K562 (cell line): ENCODE measurements at regions not wholly inside any gene's neighbourhood (a gene's known extent, or its start where the extent isn't known, plus 50 kb on each side); places are given as distances from the start of the nearest gene placed in this dataset.

ENCODE experiments used
- ATAC-seq: fragments of 200-7000 bp; cut with Tn5 transposase; 3 replicates; pipeline ENCODE4 v1.9.1; 2020; ENCODE audit warnings: moderate library complexity
- BruUV-seq: library from RNA; stranded (reverse); fragments of 400-500 nt; replicated peaks from 2 replicates; lab custom pipeline; 2021; lab: Mats Ljungman, UMichigan
- CTCF ChIA-PET: fragments of 300-600 bp; formaldehyde crosslinking; extraction: SDS; loops from one replicate; lab custom pipeline; 2021; ENCODE audit warnings: low intra/inter-chr PET ratio; lab: Yijun Ruan, JAX
- POLR2A ChIA-PET: fragments of 300-600, 350-650 bp; sonication (Branson Sonifier 250); formaldehyde crosslinking; extraction: SDS; loops from one replicate; lab custom pipeline; 2021; ENCODE audit warnings: antibody characterized with exemption, inconsistent platforms; lab: Yijun Ruan, JAX
- DNase-seq, 4 experiments: peaks; one replicate each; pipeline versions ENCODE4 v3.0.0 to v3.0.0-alpha.2; 2011 to 2018; ENCODE audit warnings: low spot score in 3 of 4, mixed read lengths in 3 of 4; ENCODE audit errors: extremely low read depth in 1 of 4
- FAIRE-seq: peaks from 2 replicates; lab custom pipeline; 2011; peaks lifted over from hg19 to GRCh38; lab: Jason Lieb, UNC
- H2AFZ ChIP-seq: 2 replicates; pipeline ENCODE4 v1.6.0; 2011; ENCODE audit warnings: low read depth, low read length, control low read depth, inconsistent platforms
- H3K27ac ChIP-seq: fragments of 200-600 bp; 3 replicates; pipeline ENCODE4 v1.8.0; 2011; ENCODE audit warnings: low read depth, mild to moderate bottlenecking, control low read depth, inconsistent platforms, low read length, moderate library complexity, mixed read lengths; ENCODE audit errors: extremely low read depth
- H3K27me3 ChIP-seq, 2 experiments: fragments of 300-600 bp in 1 of 2; 2 replicates in 1 of 2; 3 replicates in 1 of 2; pipeline versions ENCODE4 v1.6.0 to v1.8.0; 2011; ENCODE audit warnings: inconsistent platforms in 2 of 2, low read length in 2 of 2, mild to moderate bottlenecking in 1 of 2, mixed read lengths in 1 of 2, moderate library complexity in 1 of 2; ENCODE audit not compliant: control insufficient read depth in 2 of 2, insufficient read depth in 2 of 2
- H3K36me3 ChIP-seq: fragments of 300-600 bp; 3 replicates; pipeline ENCODE4 v1.8.0; 2011; ENCODE audit warnings: mild to moderate bottlenecking, low read length, inconsistent platforms; ENCODE audit not compliant: control insufficient read depth, insufficient read depth
- H3K4me1 ChIP-seq, 2 experiments: fragments of 200-600 bp in 1 of 2; replicated peaks in 1 of 2; 2 replicates in 1 of 2; 3 replicates in 1 of 2; pipeline versions ENCODE4 v1.5.1 to v1.8.0; 2011; ENCODE audit warnings: inconsistent platforms in 2 of 2, low read length in 2 of 2, mild to moderate bottlenecking in 1 of 2, mixed read lengths in 1 of 2, moderate library complexity in 1 of 2; ENCODE audit not compliant: control insufficient read depth in 2 of 2, insufficient read depth in 2 of 2
- H3K4me2 ChIP-seq: 2 replicates; pipeline ENCODE4 v1.6.1; 2011; ENCODE audit warnings: low read length, control low read depth, inconsistent platforms, mixed read lengths; ENCODE audit not compliant: insufficient read depth
- H3K4me3 ChIP-seq: fragments of 200-600 bp; sonication (generic), shearing (Covaris generic); 2 replicates; pipeline ENCODE4 v1.5.1; 2016; ENCODE audit warnings: control low read depth, inconsistent platforms
- H3K79me2 ChIP-seq: fragments of 200-600 bp; 3 replicates; pipeline ENCODE4 v1.8.0; 2011; ENCODE audit warnings: low read length, inconsistent platforms; ENCODE audit not compliant: control insufficient read depth, insufficient read depth
- H3K9ac ChIP-seq, 2 experiments: 2 replicates each; pipeline versions ENCODE4 v1.6.0 to v1.6.1; 2011; ENCODE audit warnings: low read depth in 2 of 2, low read length in 2 of 2, control low read depth in 1 of 2, inconsistent platforms in 1 of 2, mild to moderate bottlenecking in 1 of 2, mixed read lengths in 1 of 2; ENCODE audit not compliant: insufficient read depth in 1 of 2
- H3K9me1 ChIP-seq: one replicate; pipeline ENCODE4 v1.6.0; 2011; ENCODE audit warnings: inconsistent platforms, mild to moderate bottlenecking, low read length, moderate library complexity; ENCODE audit not compliant: control insufficient read depth, insufficient read depth
- H3K9me3 ChIP-seq: replicated peaks from 2 replicates; pipeline ENCODE4 v1.5.1; 2011; ENCODE audit warnings: low read depth, low read length, inconsistent platforms; ENCODE audit not compliant: control insufficient read depth, insufficient read depth
- H4K20me1 ChIP-seq: replicated peaks from 2 replicates; pipeline ENCODE4 v1.6.1; 2011; ENCODE audit warnings: low read length, inconsistent platforms, mixed read lengths; ENCODE audit not compliant: control insufficient read depth, insufficient read depth
- HCFC1 ChIP-seq: IDR thresholded peaks from 2 replicates; pipeline ENCODE4 v1.6.1; 2012; ENCODE audit warnings: low read depth, low read length, improper control_type of control experiment
- JUNB ChIP-seq: fragments of 450-650 bp; formaldehyde crosslinking; conservative IDR thresholded peaks from 2 replicates; pipeline ENCODE4 v1.4.0; 2020; ENCODE audit warnings: mild to moderate bottlenecking
- RHOXF2B ChIP-seq: fragments of 250-450 bp; sonication (Bioruptor Pico); conservative IDR thresholded peaks from 2 replicates; pipeline ENCODE4 v1.5.1; 2021
- TFAM ChIP-seq: fragments of 250-450 bp; sonication (Bioruptor Pico); conservative IDR thresholded peaks from 2 replicates; pipeline ENCODE4 v1.5.0; 2021; ENCODE audit warnings: mild to moderate bottlenecking, moderate library complexity
- ZNF121 ChIP-seq: sonication (generic); formaldehyde crosslinking; conservative IDR thresholded peaks from 2 replicates; pipeline ENCODE4 v1.8.0; 2022; ENCODE audit warnings: missing genetic modification reagents
- ZNF75A ChIP-seq: fragments of 450-650 bp; formaldehyde crosslinking; IDR thresholded peaks from 2 replicates; pipeline ENCODE4 v1.4.0; 2020; ENCODE audit warnings: mild to moderate bottlenecking
- WGBS: fragments of 100-300 bp; shearing (Covaris generic); methylation state at CpG from one replicate; pipeline ENCODE4 v1.1.6; 2016; ENCODE audit warnings: low coverage, mixed read lengths; ENCODE audit not compliant: insufficient coverage; ENCODE audit errors: missing lambda C conversion rate; 5-methylcytosine and 5-hydroxymethylcytosine counted together
- in situ Hi-C: fragments of 300-500 bp; cut with MboI; formaldehyde crosslinking; loops from 4 replicates; pipeline ENCODE4 v1.15.0; 2018; ENCODE audit warnings: inconsistent platforms, mixed read lengths
- intact Hi-C: fragments of 100-400 bp; cut with micrococcal nuclease; formaldehyde crosslinking; loops from 2 replicates; pipeline ENCODE4 v1.14.2; 2022
- TF ChIP-seq, protein P1 (sequence below): fragments of 250-450 bp; sonication (Bioruptor Pico); IDR thresholded peaks from 2 replicates; pipeline ENCODE4 v1.4.0; 2020; ENCODE audit warnings: mild to moderate bottlenecking
- TF ChIP-seq, protein P2 (sequence below): fragments of 250-450 bp; sonication (Bioruptor Pico); IDR thresholded peaks from 2 replicates; pipeline ENCODE4 v1.4.0; 2020; ENCODE audit warnings: mild to moderate bottlenecking, moderate library complexity, borderline replicate concordance

DNA sequence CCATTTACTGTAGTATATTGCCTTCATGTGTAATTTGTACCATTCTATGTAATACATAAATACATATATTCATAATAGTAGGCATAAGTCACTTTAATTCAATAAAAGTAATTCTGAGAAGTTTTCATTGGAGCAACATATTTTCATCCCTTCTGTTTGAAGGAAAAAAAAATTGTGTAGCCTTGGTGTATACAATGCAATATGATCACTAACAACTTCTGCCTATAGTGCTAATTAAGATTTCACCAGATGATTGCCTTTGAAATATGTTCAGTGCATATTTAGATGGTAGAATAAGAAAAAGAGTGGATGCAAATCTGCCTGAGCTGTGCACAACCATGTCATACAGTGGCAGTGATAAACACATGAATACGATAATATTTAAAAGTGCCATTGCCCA, 996.8 kb downstream of the EFNA5 start:
- BruUV-seq, result no TSS peak
- intact Hi-C loops, result no loop called here

More for the DNA sequence above, 996.8 kb downstream of the EFNA5 start:
- no peak for TF ChIP-seq HCFC1
- TF ChIP-seq, protein P1, sequence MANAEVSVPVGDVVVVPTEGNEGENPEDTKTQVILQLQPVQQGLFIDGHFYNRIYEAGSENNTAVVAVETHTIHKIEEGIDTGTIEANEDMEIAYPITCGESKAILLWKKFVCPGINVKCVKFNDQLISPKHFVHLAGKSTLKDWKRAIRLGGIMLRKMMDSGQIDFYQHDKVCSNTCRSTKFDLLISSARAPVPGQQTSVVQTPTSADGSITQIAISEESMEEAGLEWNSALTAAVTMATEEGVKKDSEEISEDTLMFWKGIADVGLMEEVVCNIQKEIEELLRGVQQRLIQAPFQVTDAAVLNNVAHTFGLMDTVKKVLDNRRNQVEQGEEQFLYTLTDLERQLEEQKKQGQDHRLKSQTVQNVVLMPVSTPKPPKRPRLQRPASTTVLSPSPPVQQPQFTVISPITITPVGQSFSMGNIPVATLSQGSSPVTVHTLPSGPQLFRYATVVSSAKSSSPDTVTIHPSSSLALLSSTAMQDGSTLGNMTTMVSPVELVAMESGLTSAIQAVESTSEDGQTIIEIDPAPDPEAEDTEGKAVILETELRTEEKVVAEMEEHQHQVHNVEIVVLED, result no peak
- no peak for TF ChIP-seq RHOXF2B (CRISPR knock-in tag)
- no peak for TF ChIP-seq ZNF75A (CRISPR knock-in tag)
- TF ChIP-seq ZNF121 (CRISPR knock-in tag), result no peak
- no peak for TF ChIP-seq TFAM (CRISPR knock-in tag)
- no peak for TF ChIP-seq JUNB (CRISPR knock-in tag)
- TF ChIP-seq, protein P2, sequence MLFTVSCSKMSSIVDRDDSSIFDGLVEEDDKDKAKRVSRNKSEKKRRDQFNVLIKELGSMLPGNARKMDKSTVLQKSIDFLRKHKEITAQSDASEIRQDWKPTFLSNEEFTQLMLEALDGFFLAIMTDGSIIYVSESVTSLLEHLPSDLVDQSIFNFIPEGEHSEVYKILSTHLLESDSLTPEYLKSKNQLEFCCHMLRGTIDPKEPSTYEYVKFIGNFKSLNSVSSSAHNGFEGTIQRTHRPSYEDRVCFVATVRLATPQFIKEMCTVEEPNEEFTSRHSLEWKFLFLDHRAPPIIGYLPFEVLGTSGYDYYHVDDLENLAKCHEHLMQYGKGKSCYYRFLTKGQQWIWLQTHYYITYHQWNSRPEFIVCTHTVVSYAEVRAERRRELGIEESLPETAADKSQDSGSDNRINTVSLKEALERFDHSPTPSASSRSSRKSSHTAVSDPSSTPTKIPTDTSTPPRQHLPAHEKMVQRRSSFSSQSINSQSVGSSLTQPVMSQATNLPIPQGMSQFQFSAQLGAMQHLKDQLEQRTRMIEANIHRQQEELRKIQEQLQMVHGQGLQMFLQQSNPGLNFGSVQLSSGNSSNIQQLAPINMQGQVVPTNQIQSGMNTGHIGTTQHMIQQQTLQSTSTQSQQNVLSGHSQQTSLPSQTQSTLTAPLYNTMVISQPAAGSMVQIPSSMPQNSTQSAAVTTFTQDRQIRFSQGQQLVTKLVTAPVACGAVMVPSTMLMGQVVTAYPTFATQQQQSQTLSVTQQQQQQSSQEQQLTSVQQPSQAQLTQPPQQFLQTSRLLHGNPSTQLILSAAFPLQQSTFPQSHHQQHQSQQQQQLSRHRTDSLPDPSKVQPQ (CRISPR knock-in tag), result no peak
- no peak overlapping the region for H3K27ac ChIP-seq
- H3K4me3 ChIP-seq, result no peak overlapping the region
- H2AFZ ChIP-seq, result no peak overlapping the region
- ChIA-PET CTCF (no interaction called here), POLR2A (no interaction called here)
- H3K4me2 ChIP-seq, result no peak overlapping the region
- in situ Hi-C loops, result no loop called here
- 6% methylated on average over 1 of the region's 1 CpG for WGBS
- H3K27me3 ChIP-seq, result no peaks in the 10 kb centered on the region
- H3K79me2 ChIP-seq, result no peaks in the 10 kb centered on the region
- no peaks in the 10 kb centered on the region for H3K36me3 ChIP-seq
- no peaks in the 10 kb centered on the region for H3K4me1 ChIP-seq
- H3K9ac ChIP-seq, result no peak overlapping the region
- ATAC-seq, result no peak
- no peak for FAIRE-seq
- no peaks in the 10 kb centered on the region for H3K9me1 ChIP-seq
- no peak for DNase-seq
- no peaks in the 10 kb centered on the region for H4K20me1 ChIP-seq
- H3K9me3 ChIP-seq, result 0 out of 2 replicates have a peak, but pooled peaks cover 3% of the 10 kb centered on the region
